ENCODE measurements at regions not wholly inside any gene's neighbourhood (a gene's known extent, or its start where the extent isn't known, plus 50 kb on each side); places are given as distances from the start of the nearest gene placed in this dataset.
A peak's percentile ranks its signal among the peaks of the same experiment; 100 is the strongest.

GRCh38 chr11:39144351-39145130, 2314.9 kb downstream of the LRRC4C start:
- no peak for DNase-seq (ENCODE audit: low read depth)

GRCh38 chr11:39139581-39139980, 2319.9 kb downstream of the LRRC4C start:
- no peak for DNase-seq (ENCODE audit: low read depth)

DNA sequence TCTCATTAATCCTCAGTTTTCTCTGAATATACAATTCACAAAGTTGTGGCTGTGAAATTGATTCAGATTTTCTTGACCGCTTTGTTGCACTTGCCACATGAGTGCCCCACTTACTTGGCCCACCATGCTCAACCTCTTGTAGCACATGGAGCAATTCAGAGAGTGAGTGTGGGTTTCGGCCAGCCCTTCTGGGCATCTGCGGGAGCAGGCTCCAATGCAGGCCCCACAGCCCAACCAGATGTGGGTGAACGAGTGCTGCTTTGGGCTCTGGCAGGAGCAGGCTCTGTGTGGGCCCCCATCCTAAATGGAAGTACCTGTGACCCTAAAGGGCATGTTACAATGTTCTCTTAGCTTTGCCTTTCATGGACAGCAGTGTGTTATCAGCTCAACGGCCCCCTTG, 2338.6 kb downstream of the LRRC4C start:
- no peak for DNase-seq (ENCODE audit: low read depth)

DNA sequence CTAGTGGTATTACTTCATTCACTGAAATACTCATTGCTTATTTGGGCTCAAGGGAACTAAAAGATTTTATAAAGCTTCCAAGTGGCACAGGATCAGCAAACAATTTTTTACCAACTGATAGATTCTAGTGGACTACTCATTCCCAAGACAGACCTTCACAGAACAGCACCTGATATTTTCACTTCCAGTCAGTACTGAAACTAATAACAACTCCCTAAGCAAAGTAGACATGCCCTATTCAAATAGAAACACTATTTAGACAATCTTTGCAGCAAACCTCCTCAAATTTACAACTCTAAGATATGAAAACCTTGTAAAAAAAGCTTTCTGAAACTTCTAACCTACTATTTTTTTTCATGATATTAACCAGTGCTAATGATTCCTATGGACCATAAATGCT, 2345.8 kb downstream of the LRRC4C start:
- no peak for DNase-seq (ENCODE audit: low read depth)

DNA sequence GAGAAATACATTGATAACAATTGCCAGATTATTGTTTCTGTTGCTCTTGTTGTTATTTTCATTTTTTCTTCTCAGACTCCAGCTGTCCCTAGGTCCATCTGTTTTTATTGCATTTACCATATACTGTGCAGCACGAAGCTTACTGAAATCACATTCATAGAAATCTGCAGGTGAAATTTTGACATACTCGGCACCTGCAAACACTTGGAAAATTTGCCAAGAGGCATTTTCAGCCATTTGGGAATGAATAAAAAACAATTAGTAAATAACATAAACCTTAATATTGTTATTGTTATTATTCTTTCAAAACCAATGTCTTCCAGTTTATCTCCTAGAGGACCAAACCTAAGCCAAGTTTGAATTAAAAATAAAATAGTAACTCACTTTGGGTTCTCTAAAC, 2357.2 kb downstream of the LRRC4C start:
- peak; percentile 11 for DNase-seq (ENCODE audit: low read depth)

DNA sequence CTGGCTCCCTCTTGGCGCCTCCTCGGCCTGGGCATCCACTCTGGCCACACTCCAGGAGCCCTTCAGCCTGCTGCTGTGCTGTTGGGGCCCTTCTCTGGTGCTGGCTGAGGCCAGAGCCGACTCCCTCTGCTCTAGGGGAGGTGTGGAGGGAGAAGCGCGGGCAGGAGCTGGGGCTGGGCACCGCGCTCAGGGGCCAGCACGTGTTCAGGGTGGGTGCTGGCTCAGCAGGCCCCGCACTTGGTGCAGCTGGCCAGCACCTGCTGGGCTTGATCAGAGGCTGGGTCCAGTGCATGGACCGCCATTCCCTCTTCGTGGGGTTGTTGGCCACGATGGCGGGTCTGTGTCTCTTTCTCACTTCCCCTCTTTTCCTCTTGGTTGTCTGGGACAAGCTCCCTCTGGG, 2381.0 kb downstream of the LRRC4C start:
- DNase-seq (ENCODE audit: low read depth): no peak

DNA sequence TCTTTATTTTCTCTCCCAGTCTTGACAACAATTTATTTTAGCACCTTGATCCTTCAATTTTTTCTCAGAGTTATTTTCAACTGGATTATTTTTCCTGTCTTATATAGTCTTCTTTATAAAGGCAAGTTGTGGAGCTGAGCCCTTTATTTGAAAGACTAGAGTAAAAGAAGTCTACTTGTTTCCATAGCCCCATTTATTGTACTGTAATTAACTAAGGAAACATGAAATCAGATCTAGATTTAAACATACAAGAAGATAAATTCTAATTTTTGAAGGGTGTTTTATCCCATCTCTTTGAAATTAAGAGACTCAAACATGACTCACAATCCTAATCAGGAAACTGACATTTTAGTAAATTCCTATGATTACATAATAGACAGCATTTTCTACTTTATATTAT, 2421.8 kb downstream of the LRRC4C start:
- no peak for DNase-seq (ENCODE audit: low read depth)

DNA sequence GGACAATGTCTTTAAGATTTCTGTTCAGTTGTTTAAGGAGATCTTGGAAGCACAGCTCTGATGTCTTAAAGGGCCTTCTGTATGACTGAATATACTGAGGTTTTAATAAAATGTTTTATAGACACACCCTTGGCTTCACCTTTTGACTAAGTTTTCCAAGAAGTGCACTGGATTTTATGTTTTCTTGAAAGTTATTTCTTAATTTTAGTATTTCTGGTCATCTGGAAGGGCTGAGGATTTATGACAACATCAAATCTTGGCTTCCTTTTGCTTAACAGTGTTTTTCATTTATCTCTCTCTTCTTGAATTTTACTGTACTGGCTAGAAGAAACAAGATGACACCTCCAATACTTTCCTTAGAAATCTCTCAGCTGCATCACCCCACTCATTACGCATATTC, 2423.4 kb downstream of the LRRC4C start:
- no peak for DNase-seq (ENCODE audit: low read depth)

DNA sequence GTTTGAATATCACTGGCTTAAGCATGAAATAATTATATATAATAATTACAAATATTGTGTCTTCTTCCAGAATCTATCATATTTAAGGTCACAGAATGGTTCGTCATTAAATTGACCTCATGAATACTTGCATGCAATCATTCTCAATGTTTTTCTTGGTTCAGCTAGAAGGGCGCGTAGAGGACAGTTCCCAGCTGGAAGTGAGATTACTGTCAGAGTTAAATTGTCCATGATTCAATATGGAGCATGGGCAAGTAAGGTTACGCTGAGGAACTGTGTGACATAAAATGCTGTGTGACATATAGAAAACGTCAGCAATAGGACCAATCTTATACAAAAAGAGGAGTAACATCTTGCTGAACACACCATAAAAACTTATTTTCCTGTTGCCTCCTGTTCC, 2423.5 kb upstream of the RAG2 start:
- DNase-seq (ENCODE audit: low read depth): no peak

- no peak for DNase-seq (ENCODE audit: low read depth)
Observed at GRCh38 chr11:39011797-39012196, 2413.8 kb upstream of the RAG2 start.

GRCh38 chr11:38990841-38991240, 2392.8 kb upstream of the RAG2 start:
- no peak for DNase-seq (ENCODE audit: low read depth)

- DNase-seq (ENCODE audit: low read depth): no peak
Observed at GRCh38 chr11:38990139-38990538, 2392.1 kb upstream of the RAG2 start.

GRCh38 chr11:38988908-38989307, 2390.9 kb upstream of the RAG2 start:
- no peak for DNase-seq (ENCODE audit: low read depth)

DNA sequence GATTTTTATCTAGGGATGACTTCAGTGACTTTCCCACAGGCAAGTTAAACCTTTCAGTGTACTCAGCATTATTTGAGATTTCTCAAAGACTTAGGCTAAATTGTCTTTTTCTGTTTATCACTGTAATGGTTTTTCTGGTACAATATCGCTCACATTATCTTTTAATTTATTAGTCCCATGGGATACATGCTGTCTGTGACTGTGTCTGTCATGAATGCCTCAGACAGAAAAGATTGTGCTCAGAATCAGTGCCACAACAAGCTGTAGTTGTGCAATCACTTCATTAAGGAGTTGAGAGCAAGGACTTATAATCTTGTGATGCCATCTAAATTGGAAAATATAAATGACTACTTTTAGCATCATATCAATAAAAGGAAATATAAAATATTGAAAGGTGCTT, 2374.2 kb upstream of the RAG2 start:
- DNase-seq (ENCODE audit: low read depth): no peak

DNA sequence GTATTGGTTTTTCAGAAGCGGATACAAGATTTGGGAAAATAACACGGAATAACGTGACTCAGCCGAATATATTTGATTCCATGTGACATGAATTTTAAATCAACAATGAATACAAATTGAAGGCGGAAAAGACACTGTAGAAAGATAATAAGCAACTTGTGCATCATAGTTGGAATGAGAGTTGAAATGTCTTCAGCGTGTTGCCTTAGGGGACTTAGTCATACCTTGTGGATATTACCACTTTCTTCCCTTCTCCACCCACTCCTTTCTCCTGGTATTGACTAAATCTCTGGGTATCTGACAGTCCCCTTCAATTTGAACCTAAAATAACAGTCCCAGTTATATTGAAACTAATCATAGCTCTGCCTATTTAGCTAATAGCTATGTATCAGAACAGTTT, 2373.1 kb upstream of the RAG2 start:
- DNase-seq (ENCODE audit: low read depth): no peak

GRCh38 chr11:38968951-38969350, 2370.9 kb upstream of the RAG2 start:
- no peak for DNase-seq (ENCODE audit: low read depth)

DNA sequence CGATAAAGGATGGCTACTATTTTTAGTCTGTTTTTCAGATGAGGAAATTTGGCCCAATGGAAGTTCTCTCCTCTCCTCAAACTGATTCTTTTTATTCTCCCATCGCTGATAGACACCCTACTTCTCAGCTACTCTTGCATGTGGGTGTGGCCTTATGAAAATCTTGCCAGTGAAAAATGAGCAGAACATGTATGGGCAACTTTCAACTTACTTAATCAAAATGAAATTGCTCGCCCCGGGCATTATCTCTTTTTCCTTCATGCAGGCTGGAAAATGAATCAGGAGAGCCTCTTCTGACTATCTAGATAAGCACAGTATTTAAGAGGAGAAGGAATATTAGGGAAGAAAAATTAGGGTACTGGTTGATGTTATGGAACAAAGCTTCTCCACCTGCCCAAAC, 2354.7 kb upstream of the RAG2 start:
- no peak for DNase-seq (ENCODE audit: low read depth)

- DNase-seq (ENCODE audit: low read depth): no peak
Observed at GRCh38 chr11:38950867-38951266, 2352.8 kb upstream of the RAG2 start.

DNA sequence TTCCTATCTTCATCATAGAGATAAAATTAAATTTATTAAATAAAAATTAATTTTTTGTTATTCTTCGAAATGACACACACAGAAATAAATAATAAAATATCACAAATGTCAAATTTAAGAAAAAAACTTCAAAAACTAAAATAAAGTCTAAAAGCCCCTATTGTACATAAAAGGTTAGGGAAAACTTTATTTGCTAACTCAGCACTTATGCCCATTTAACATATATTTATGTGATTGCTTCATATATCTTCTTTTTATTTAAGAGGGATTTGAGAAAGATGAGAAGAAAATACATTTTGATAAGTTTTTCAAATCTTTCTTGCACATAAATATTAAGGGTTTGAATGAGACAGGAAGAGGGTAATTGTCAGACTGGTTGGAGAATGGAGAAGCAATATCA, 2350.4 kb upstream of the RAG2 start:
- DNase-seq (ENCODE audit: low read depth): no peak

DNA sequence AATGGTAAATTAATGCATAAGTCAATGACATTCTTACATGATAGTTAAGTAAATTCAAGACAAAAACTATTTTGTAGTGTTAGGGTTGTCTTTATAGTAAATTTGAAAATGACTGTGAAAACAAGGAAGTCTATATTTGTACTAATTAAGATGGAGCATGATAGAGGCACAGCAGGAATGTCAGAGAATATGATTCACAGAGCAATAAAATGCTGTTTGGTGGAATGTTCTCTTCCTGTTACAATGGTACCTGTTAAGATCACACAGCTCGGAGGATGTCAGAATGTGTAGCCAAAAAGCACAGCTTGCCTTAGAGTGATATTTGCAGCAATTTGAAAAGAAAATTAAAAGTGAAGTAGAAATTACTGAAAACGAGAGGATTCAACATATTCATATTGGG, 2339.7 kb upstream of the RAG2 start:
- no peak for DNase-seq (ENCODE audit: low read depth)

- no peak for DNase-seq (ENCODE audit: low read depth)
Observed at GRCh38 chr11:38935941-38936340, 2337.9 kb upstream of the RAG2 start.

GRCh38 chr11:38927993-38928392, 2330.0 kb upstream of the RAG2 start:
- DNase-seq (ENCODE audit: low read depth): no peak

DNA sequence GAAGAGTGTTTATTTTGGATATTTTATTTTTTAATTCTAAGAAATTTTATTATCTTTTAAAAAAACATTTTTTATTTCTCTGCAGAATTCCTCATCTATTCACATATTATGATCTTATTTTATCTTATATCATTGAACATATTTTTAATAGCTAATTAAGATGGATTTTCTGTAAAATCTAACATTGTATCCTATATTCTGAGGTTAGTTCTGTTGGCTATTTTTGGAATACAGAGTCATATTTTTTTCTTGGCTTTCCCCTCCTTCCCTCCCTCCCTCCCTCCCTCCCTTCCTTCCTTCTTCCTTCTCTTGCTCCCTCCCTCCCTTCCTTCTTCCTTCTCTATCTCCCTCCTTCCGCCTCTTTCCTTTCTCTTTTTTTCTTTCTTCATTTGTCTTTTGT, 2326.6 kb upstream of the RAG2 start:
- DNase-seq (ENCODE audit: low read depth): no peak

DNA sequence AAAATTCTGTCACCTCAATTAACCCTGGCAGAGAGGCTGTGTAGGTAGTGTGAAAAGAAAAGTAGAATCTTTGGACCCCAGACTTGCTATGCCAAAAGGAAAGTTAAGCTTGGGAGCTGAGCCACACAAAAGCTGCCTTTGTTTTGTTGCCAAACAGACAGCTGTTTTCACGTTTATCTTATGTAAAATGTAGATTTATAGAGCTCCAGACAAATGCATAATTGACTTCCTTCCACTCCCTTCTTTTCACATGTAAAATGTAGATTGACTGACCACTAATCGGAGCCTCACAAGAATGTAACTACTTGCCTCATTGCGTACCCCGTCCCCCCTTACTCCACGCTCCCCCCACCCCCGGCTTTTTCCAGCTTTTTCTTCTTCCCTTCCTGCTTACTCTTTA, 2302.2 kb upstream of the RAG2 start:
- no peak for DNase-seq (ENCODE audit: low read depth)

All from forelimb muscle (tissue), 1 donor.